HepG2 (cell line): ENCODE measurements at regions not wholly inside any gene's neighbourhood (a gene's known extent, or its start where the extent isn't known, plus 50 kb on each side); places are given as distances from the start of the nearest gene placed in this dataset.
A peak's percentile ranks its signal among the peaks of the same experiment; 100 is the strongest.

ENCODE experiments used
- ATAC-seq: fragments of 200-7000 bp; cut with Tn5 transposase; 3 replicates; pipeline ENCODE4 v1.9.1; 2020; ENCODE audit warnings: mild to moderate bottlenecking, moderate library complexity
- BruUV-seq: library from RNA; stranded (reverse); fragments of 400-500 nt; replicated peaks from 2 replicates; lab custom pipeline; 2021; lab: Mats Ljungman, UMichigan
- CTCF ChIA-PET: fragments of 300-600 bp; formaldehyde crosslinking; extraction: SDS; loops from one replicate; lab custom pipeline; 2021; ENCODE audit warnings: low total read pairs, inconsistent platforms, low intra/inter-chr PET ratio; lab: Yijun Ruan, JAX
- POLR2A ChIA-PET: fragments of 350-600 bp; sonication (Branson Sonifier 250); formaldehyde crosslinking; loops from one replicate; lab custom pipeline; 2020; ENCODE audit warnings: antibody characterized with exemption, inconsistent platforms; lab: Yijun Ruan, JAX
- DNase-seq: peaks from one replicate; pipeline ENCODE4 v3.0.0-alpha.2; 2015; ENCODE audit warnings: low spot score
- FAIRE-seq: peaks from 3 replicates; lab custom pipeline; 2011; peaks lifted over from hg19 to GRCh38; lab: Jason Lieb, UNC
- H2AFZ ChIP-seq: one replicate; pipeline ENCODE4 v1.6.1; 2011; ENCODE audit warnings: low read length, inconsistent platforms
- H3K27ac ChIP-seq: fragments of 300-600 bp; 3 replicates; pipeline ENCODE4 v1.8.0; 2011; ENCODE audit warnings: mixed run types, mild to moderate bottlenecking, mixed read lengths, low read length, inconsistent platforms; ENCODE audit not compliant: insufficient read depth; ENCODE audit errors: extremely low read length
- H3K27me3 ChIP-seq, 2 experiments: fragments of 200-600 bp in 1 of 2; 2 replicates in 1 of 2; 3 replicates in 1 of 2; pipeline versions ENCODE4 v1.6.0 to v1.8.0; 2011; ENCODE audit warnings: low read length in 2 of 2, mild to moderate bottlenecking in 2 of 2, moderate library complexity in 2 of 2, inconsistent platforms in 1 of 2; ENCODE audit not compliant: insufficient read depth in 2 of 2, control insufficient read depth in 1 of 2
- H3K36me3 ChIP-seq, 2 experiments: fragments of 200-600 bp in 1 of 2; replicated peaks in 1 of 2; 2 replicates in 1 of 2; 3 replicates in 1 of 2; pipeline versions ENCODE4 v1.5.1 to v1.8.0; 2011; ENCODE audit warnings: low read length in 2 of 2, inconsistent platforms in 1 of 2; ENCODE audit not compliant: insufficient read depth in 2 of 2, control insufficient read depth in 1 of 2
- H3K4me1 ChIP-seq: 2 replicates; pipeline ENCODE4 v1.5.1; 2012; ENCODE audit warnings: low read length, inconsistent platforms; ENCODE audit not compliant: insufficient read depth
- H3K4me2 ChIP-seq: 2 replicates; pipeline ENCODE4 v1.6.0; 2011; ENCODE audit warnings: low read depth, low read length, inconsistent platforms
- H3K4me3 ChIP-seq, 3 experiments: fragments of 200-600 bp in 1 of 3; sonication (generic), shearing (Covaris generic) in 1 of 3; replicated peaks in 1 of 3; 2 replicates each; pipeline ENCODE4 v1.5.1; 2011 to 2016; ENCODE audit warnings: low read length in 3 of 3, inconsistent platforms in 2 of 3, low read depth in 2 of 3, mild to moderate bottlenecking in 2 of 3, control low read depth in 1 of 3, mixed read lengths in 1 of 3; ENCODE audit not compliant: insufficient read depth in 1 of 3
- H3K79me2 ChIP-seq: one replicate; pipeline ENCODE4 v1.6.1; 2011; ENCODE audit warnings: low read length, inconsistent platforms; ENCODE audit not compliant: insufficient read depth
- H3K9ac ChIP-seq: 2 replicates; pipeline ENCODE4 v1.6.0; 2011; ENCODE audit warnings: mild to moderate bottlenecking, low read depth, low read length, inconsistent platforms; ENCODE audit not compliant: insufficient read depth
- H3K9me3 ChIP-seq: 2 replicates; pipeline ENCODE4 v1.5.1; 2012; ENCODE audit warnings: mild to moderate bottlenecking, low read length
- H4K20me1 ChIP-seq: 2 replicates; pipeline ENCODE4 v1.6.0; 2011; ENCODE audit warnings: inconsistent platforms, mild to moderate bottlenecking, low read length, moderate library complexity; ENCODE audit not compliant: insufficient read depth
- ATF7-NPFF ChIP-seq: sonication (generic); formaldehyde crosslinking; IDR thresholded peaks from 2 replicates; pipeline ENCODE4 v1.8.1; 2023; ENCODE audit warnings: mild to moderate bottlenecking, low read depth, missing genetic modification reagents, moderate library complexity
- DPF2 ChIP-seq: sonication (generic); formaldehyde crosslinking; IDR thresholded peaks from 2 replicates; pipeline ENCODE4 v1.4.0; 2020; ENCODE audit warnings: mild to moderate bottlenecking, low read depth, missing genetic modification reagents, borderline replicate concordance
- GLI4 ChIP-seq: sonication (generic); formaldehyde crosslinking; IDR thresholded peaks from 2 replicates; pipeline ENCODE4 v1.5.1; 2020; ENCODE audit warnings: missing genetic modification reagents, mild to moderate bottlenecking, moderate library complexity, borderline replicate concordance
- GRHL1 ChIP-seq: sonication (generic); formaldehyde crosslinking; conservative IDR thresholded peaks from 2 replicates; pipeline ENCODE4 v1.8.0; 2022; ENCODE audit warnings: missing genetic modification reagents
- HOXD1 ChIP-seq: sonication (generic); formaldehyde crosslinking; IDR thresholded peaks from 2 replicates; pipeline ENCODE4 v1.5.0; 2020; ENCODE audit warnings: missing genetic modification reagents
- NRL ChIP-seq: sonication (generic); formaldehyde crosslinking; IDR thresholded peaks from 2 replicates; pipeline ENCODE4 v1.5.0; 2020; ENCODE audit warnings: missing genetic modification reagents, mild to moderate bottlenecking, moderate library complexity, borderline replicate concordance
- PAX8 ChIP-seq: sonication (generic); formaldehyde crosslinking; IDR thresholded peaks from 2 replicates; pipeline ENCODE4 v1.8.0; 2022; ENCODE audit warnings: mild to moderate bottlenecking, missing genetic modification reagents, borderline replicate concordance
- STAG1 ChIP-seq: sonication (generic); formaldehyde crosslinking; IDR thresholded peaks from 2 replicates; pipeline ENCODE4 v1.4.0; 2020; ENCODE audit warnings: missing genetic modification reagents
- UBTF ChIP-seq: sonication (generic); formaldehyde crosslinking; IDR thresholded peaks from 2 replicates; pipeline ENCODE4 v1.4.0; 2020; ENCODE audit warnings: mild to moderate bottlenecking, missing genetic modification reagents
- WIZ ChIP-seq: sonication (generic); formaldehyde crosslinking; IDR thresholded peaks from 2 replicates; pipeline ENCODE4 v1.5.1; 2020; ENCODE audit warnings: mild to moderate bottlenecking, missing genetic modification reagents
- ZNF205 ChIP-seq: IDR thresholded peaks from 2 replicates; pipeline ENCODE4 v1.6.1; 2018; ENCODE audit warnings: missing biosample characterization, missing genetic modification reagents
- ZNF639 ChIP-seq: conservative IDR thresholded peaks from 2 replicates; pipeline ENCODE4 v1.6.1; 2018; ENCODE audit warnings: missing genetic modification reagents
- ZNF792 ChIP-seq: IDR thresholded peaks from 2 replicates; pipeline ENCODE4 v1.6.1; 2016
- WGBS: methylation state at CpG from one replicate; pipeline ENCODE4 v1.1.6; 2017; ENCODE audit warnings: low lambda C conversion rate; 5-methylcytosine and 5-hydroxymethylcytosine counted together
- in situ Hi-C: cut with HindIII; loops from 2 replicates; pipeline ENCODE4 v1.10.0; 2017; ENCODE audit warnings: low pct_unique_long_range_greater_than_20kb; ENCODE audit not compliant: extremely low pct_ligation_motif_present
- intact Hi-C: fragments of 100-400 bp; cut with micrococcal nuclease; formaldehyde crosslinking; loops from one replicate; pipeline ENCODE4 v1.10.0; 2022; ENCODE audit not compliant: unreplicated experiment
- TF ChIP-seq, protein P1 (sequence below): sonication (generic); formaldehyde crosslinking; IDR thresholded peaks from 2 replicates; pipeline ENCODE4 v1.4.0; 2020; ENCODE audit warnings: missing genetic modification reagents
- TF ChIP-seq, protein P2 (sequence below): sonication (generic); formaldehyde crosslinking; IDR thresholded peaks from 2 replicates; pipeline ENCODE4 v1.8.0; 2022; ENCODE audit warnings: missing genetic modification reagents, mild to moderate bottlenecking, borderline replicate concordance

- intact Hi-C loops (no loop called here), in situ Hi-C loops (no loop called here)
- ATAC-seq (no peak), DNase-seq (no peak), FAIRE-seq (no peak)
- H3K9ac ChIP-seq = no peak overlapping the region
- no TSS peak for BruUV-seq
- H3K79me2 ChIP-seq = no peaks in the 10 kb centered on the region
- POLR2A ChIA-PET = no interaction called here
- no peaks in the 10 kb centered on the region for H4K20me1 ChIP-seq
- H3K9me3 ChIP-seq = no peaks in the 10 kb centered on the region
- H3K4me2 ChIP-seq = no peak overlapping the region
- WGBS = 67% methylated on average over 11 of the region's 11 CpGs
- H3K36me3 ChIP-seq = no peaks in the 10 kb centered on the region
- no peaks in the 10 kb centered on the region for H3K4me1 ChIP-seq
- H3K4me3 ChIP-seq = no peak overlapping the region
- H2AFZ ChIP-seq = no peak overlapping the region
- H3K27me3 ChIP-seq = no peaks in the 10 kb centered on the region
- CTCF ChIA-PET = no interaction called here
- H3K27ac ChIP-seq = no peak overlapping the region
- no peak for TF ChIP-seq UBTF (CRISPR knock-in tag)
- no peak for TF ChIP-seq PAX8 (CRISPR knock-in tag)
- TF ChIP-seq, protein P1, sequence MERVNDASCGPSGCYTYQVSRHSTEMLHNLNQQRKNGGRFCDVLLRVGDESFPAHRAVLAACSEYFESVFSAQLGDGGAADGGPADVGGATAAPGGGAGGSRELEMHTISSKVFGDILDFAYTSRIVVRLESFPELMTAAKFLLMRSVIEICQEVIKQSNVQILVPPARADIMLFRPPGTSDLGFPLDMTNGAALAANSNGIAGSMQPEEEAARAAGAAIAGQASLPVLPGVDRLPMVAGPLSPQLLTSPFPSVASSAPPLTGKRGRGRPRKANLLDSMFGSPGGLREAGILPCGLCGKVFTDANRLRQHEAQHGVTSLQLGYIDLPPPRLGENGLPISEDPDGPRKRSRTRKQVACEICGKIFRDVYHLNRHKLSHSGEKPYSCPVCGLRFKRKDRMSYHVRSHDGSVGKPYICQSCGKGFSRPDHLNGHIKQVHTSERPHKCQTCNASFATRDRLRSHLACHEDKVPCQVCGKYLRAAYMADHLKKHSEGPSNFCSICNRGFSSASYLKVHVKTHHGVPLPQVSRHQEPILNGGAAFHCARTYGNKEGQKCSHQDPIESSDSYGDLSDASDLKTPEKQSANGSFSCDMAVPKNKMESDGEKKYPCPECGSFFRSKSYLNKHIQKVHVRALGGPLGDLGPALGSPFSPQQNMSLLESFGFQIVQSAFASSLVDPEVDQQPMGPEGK = no peak
- peak; percentile 47 for TF ChIP-seq STAG1 (CRISPR knock-in tag)
- TF ChIP-seq DPF2 (CRISPR knock-in tag) = no peak
- TF ChIP-seq NRL (CRISPR knock-in tag) = no peak
- no peak for TF ChIP-seq ZNF792 (CRISPR knock-in tag)
- no peak for TF ChIP-seq ATF7-NPFF
- no peak for TF ChIP-seq GRHL1
- TF ChIP-seq GLI4 = no peak
- TF ChIP-seq, protein P2, sequence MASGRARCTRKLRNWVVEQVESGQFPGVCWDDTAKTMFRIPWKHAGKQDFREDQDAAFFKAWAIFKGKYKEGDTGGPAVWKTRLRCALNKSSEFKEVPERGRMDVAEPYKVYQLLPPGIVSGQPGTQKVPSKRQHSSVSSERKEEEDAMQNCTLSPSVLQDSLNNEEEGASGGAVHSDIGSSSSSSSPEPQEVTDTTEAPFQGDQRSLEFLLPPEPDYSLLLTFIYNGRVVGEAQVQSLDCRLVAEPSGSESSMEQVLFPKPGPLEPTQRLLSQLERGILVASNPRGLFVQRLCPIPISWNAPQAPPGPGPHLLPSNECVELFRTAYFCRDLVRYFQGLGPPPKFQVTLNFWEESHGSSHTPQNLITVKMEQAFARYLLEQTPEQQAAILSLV = no peak
- TF ChIP-seq WIZ (CRISPR knock-in tag) = no peak
- no peak for TF ChIP-seq HOXD1
- no peak for TF ChIP-seq ZNF639 (CRISPR knock-in tag)
- no peak for TF ChIP-seq ZNF205 (CRISPR knock-in tag)
Measured at GRCh38 chr18:39162013-39162827, 1596.6 kb upstream of the CELF4 start.
